A172 (cell line): ENCODE measurements at regions not wholly inside any gene's neighbourhood (a gene's known extent, or its start where the extent isn't known, plus 50 kb on each side); places are given as distances from the start of the nearest gene placed in this dataset.
"Not testable (repeated sequence)": the region's sequence is repeated elsewhere in the genome, so short reads cannot be mapped to it uniquely, and the experiment has no call there.

Experiments
- DNase-seq: peaks from one replicate; pipeline ENCODE4 v3.0.0-alpha.2; 2015; ENCODE audit warnings: low spot score

DNA sequence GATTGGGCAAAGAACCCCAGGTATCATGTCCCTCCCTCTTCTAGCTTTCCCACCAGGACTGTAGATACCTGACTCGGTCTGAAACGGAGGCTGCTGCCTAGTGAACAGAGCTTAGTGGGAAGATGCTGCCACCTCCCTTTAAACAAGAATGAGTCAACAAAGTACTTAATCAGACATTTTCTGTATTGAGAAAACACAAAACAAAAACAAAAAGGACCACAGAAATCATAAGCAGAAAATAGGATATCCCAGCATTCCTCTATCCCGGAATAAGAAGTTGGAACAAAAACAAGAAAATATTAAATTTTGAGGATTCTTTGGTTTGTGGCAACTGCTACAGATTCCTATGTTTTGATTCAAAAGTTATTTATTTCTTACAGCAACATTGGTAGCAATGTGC, 51.7 kb upstream of the COL8A1 start:
- no peak for DNase-seq

GRCh38 chr3:99579965-99580364, 58.4 kb upstream of the COL8A1 start:
- DNase-seq: no peak

GRCh38 chr3:99579246-99579645, 59.1 kb upstream of the COL8A1 start:
- DNase-seq: peak; percentile 75

DNA sequence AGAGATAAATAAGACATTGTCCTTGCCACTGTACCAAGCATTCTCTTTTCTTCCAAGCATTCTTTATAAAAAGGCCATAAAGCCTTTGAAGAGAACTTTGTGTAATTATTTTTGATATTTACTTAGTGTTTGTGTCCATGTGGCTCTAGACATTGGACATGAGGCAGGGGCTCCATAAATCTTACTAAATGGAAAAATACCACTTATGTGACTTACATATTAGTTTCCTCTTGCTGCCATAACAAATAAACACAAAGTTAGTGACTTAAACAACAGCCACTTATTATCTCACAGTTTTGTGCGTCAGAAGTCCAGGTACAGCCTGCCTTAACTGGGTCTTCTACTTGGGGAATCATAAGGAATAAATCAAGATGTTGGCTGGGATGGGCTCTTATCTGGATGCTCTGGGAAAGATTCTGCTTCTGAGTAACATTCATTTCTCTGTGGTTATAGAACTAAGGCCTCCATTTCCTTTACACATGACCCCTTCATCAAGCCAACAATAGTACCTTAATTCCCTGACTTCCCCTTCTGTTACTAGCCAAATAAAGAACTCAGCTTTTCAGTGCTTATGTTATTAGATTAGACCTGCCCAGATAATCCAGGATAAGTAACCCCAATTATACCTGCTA, 59.9 kb upstream of the COL8A1 start:
- peak; percentile 16 for DNase-seq

DNA sequence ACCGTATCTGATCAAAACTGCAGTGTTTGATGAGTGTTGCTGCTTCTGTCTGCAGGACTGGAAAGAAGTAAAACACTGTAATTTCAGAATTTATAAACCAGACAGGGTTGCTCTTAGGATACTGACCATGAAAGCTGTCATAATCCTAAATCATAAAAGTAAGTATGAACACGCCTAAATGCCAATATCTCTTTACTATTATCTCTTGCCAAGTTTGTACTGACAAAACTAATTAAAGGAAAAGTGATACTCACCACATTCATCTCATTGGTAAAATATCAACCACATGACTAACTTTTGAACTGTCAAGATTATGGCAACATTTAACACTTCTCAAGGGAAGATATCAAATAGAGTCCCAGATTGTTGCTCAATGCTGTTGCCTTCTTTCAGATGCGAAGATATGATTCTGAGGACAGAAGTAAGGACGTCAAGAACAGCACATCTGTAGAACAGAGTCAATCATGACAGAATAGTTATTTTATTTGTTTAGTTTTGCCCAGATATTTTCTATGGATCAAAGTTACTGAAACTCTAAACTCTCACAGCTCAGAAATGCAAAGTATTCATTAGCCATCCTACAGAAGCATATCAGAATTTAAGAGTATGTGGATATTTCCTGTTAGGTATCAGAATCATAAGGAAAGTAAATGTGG, 61.4 kb upstream of the COL8A1 start:
- DNase-seq: no peak

- DNase-seq: no peak
Observed at GRCh38 chr3:99575683-99576082, 62.7 kb upstream of the COL8A1 start.

DNA sequence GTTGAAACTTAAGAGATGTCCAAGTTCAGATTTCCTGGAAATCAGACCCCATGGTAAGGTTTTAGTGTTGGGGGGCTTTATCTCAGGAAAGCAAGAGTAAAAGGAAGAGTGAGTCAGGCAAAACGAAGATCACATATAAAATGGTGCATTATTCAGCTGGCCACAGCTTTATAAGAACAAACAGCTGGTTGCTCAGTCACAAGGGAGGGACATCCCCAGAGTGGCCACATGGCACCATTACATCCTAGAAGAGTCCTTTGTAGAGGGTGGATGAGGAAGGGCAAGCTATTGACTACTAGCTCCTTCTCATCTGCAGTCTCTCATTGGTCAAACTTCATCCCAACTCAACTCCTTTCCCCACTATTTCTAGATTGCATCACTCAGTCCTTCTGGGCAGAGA, 68.3 kb upstream of the COL8A1 start:
- no peak for DNase-seq

- no peak for DNase-seq
Observed at GRCh38 chr3:99568663-99569335, 69.6 kb upstream of the COL8A1 start.

- no peak for DNase-seq
Observed at GRCh38 chr3:99565331-99565730, 73.1 kb upstream of the COL8A1 start.

- peak; percentile 72 for DNase-seq
Observed at GRCh38 chr3:99562990-99563607, 75.3 kb upstream of the COL8A1 start.

- peak; percentile 60 for DNase-seq
Observed at GRCh38 chr3:99562138-99562537, 76.3 kb upstream of the COL8A1 start.

DNA sequence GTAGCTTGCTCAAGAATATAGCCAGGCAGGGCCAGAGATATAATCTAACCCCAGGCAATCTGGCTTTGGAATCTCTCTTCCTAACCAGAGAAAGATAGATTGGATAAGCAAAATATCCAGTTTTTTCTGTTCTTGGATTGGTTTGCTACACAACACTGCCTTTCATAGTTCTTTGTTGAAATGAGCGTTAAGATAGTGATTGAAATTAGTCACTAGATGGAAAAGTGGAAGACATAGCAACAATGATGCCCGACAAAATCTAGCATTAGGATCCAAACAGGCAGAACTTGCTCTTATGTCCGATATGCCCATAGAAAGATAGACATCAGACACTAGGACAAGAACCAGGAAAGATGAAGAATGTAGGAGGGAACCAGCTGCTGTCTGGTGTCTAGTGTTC, 77.3 kb upstream of the COL8A1 start:
- no peak for DNase-seq

- no peak for DNase-seq
Observed at GRCh38 chr3:99559196-99559595, 79.2 kb upstream of the COL8A1 start.

GRCh38 chr3:99555885-99556284, 82.5 kb upstream of the COL8A1 start:
- not testable (repeated sequence) for DNase-seq

- no peak for DNase-seq
Observed at GRCh38 chr3:99551520-99551919, 86.9 kb upstream of the COL8A1 start.

DNA sequence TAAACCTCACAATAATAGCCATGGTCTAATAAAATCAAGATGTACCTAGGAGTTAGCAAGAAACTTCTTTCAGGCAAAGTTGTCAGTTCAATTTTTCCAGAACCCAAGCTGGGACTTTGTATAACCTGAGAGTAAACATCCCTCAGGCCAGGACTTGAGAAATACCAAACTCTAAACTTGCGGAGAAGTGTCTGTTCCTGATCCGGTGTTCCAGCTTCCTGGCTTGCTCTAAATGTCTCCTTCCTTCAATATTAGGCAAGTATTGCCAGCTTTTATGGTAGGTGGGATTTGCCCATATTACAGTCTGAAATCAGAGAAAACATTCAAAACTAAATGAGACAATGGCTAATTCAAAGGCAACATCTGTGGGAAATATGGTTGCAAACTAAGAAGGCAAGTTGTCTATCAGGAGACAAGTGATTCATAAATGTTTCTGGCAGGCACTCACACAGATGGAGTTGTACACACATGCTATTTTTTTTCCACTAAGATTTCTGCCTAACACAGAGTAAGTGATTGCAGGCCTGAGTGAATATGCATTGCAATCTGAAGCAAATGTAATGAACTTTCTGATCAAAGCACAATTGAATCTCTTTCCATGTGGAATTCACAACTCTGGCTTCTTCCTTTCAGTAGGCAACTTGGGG, 88.3 kb upstream of the COL8A1 start:
- no peak for DNase-seq

GRCh38 chr3:99549220-99549619, 89.2 kb upstream of the COL8A1 start:
- DNase-seq: no peak

DNA sequence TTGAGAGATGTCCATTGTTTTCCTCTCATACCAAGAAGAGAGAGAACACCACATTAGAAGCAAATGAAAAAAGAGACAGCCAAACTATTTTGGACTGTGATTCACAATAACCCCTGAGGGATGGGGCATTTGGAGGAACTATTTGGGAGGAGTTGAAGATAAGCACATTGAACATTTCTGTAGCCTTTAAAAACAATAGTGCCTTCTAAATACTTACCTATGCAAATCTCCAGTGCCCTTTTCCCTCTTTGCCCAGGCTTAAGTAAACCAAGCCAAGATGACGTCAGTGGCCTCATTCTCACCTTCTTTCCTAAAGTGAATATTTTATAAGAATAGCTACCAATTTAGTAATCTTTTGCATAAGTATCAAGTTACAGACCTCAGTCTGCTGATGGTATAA, 89.7 kb upstream of the COL8A1 start:
- DNase-seq: no peak

DNA sequence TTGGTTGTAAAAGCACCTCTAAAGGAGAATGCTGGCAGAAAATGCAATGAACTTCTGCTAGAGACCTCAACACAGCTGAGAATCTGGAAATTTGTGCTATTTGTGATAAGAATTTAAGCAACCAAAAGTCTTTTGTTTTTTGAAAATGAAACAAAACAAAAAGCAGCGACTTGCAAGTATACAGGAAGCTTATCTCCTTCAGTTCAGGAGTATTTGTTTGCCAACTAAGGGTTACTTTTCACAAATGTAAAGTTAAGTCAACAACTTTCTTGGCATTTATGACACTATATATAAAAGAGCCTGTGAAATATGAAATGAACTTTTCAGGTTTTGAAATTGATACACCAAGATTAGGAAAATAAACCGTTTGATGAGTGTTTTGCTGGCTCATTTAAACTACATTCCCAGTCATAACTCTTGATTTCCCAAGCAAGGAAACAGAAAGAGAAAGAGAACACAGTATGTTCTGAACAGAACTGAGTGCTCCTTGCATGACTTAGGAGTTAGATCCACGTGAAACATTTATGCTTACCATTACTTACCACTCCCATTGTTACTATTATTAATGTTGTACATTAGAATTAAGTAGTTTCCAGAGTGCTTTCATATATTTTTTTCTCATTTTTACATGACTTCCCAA, 92.3 kb upstream of the COL8A1 start:
- peak; percentile 25 for DNase-seq

GRCh38 chr3:99544786-99545281, 93.6 kb upstream of the COL8A1 start:
- peak; percentile 88 for DNase-seq

DNA sequence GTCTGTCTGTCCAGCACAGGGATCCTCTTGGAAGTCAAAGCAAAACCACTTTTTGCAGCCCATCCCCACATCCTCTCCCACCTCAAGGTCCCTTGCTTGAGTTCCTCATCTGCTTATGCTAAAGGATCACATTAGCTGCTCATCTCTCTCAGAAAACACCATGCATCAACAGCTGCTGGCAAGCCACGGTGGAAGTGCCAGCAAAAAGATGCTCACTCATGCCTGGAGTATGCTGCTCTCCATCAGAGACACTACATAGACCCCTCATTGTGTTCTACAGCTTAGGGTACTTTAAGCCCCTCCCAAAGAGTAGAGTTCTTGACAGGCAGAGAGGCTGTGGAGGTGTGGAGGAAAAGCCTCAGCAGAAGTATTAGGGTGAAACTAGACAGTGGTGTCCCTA, 94.6 kb upstream of the COL8A1 start:
- DNase-seq: no peak
